Loucy (cell line): ENCODE measurements at regions not wholly inside any gene's neighbourhood (a gene's known extent, or its start where the extent isn't known, plus 50 kb on each side); places are given as distances from the start of the nearest gene placed in this dataset.

Experiments
- H2AFZ ChIP-seq: fragments of 200-600 bp; sonication (generic); 2 replicates; pipeline ENCODE4 v1.6.0; 2016; ENCODE audit warnings: antibody characterized with exemption, mild to moderate bottlenecking, low read length, moderate library complexity
- H3F3A ChIP-seq: fragments of 200-600 bp; 2 replicates; pipeline ENCODE4 v1.6.0; 2016; ENCODE audit warnings: antibody characterized with exemption, low read depth, mild to moderate bottlenecking
- H3K27me3 ChIP-seq: fragments of 200-600 bp; sonication (generic); 2 replicates; pipeline ENCODE4 v1.6.1; 2014; ENCODE audit warnings: low read length, mild to moderate bottlenecking; ENCODE audit not compliant: insufficient read depth, poor library complexity, severe bottlenecking
- H3K36me3 ChIP-seq: fragments of 200-600 bp; sonication (generic); 2 replicates; pipeline ENCODE4 v1.6.1; 2016; ENCODE audit warnings: low read length; ENCODE audit not compliant: insufficient read depth
- H3K4me1 ChIP-seq: fragments of 200-600 bp; sonication (generic); 2 replicates; pipeline ENCODE4 v1.5.1; 2014; ENCODE audit warnings: low read length, mild to moderate bottlenecking; ENCODE audit not compliant: insufficient read depth, poor library complexity, severe bottlenecking
- H3K4me2 ChIP-seq: fragments of 200-600 bp; sonication (generic); 2 replicates; pipeline ENCODE4 v1.6.0; 2014; ENCODE audit warnings: antibody characterized with exemption, low read length, low read depth, mild to moderate bottlenecking; ENCODE audit not compliant: poor library complexity, severe bottlenecking
- H3K4me3 ChIP-seq: fragments of 200-600 bp; sonication (generic); 2 replicates; pipeline ENCODE4 v1.5.1; 2014; ENCODE audit warnings: low read length, mild to moderate bottlenecking, mixed read lengths; ENCODE audit not compliant: poor library complexity, severe bottlenecking
- H3K79me2 ChIP-seq: fragments of 200-600 bp; sonication (generic); 2 replicates; pipeline ENCODE4 v1.6.1; 2014; ENCODE audit warnings: low read length; ENCODE audit not compliant: insufficient read depth
- H3K9ac ChIP-seq: fragments of 200-600 bp; sonication (generic); 2 replicates; pipeline ENCODE4 v1.6.0; 2014; ENCODE audit warnings: mild to moderate bottlenecking, low read depth, low read length, moderate library complexity; ENCODE audit not compliant: poor library complexity, severe bottlenecking
- H3K9me2 ChIP-seq: fragments of 200-600 bp; sonication (generic); replicated peaks from 2 replicates; pipeline ENCODE4 v1.6.1; 2016; ENCODE audit warnings: low read depth, low read length, mixed read lengths
- H3K9me3 ChIP-seq: fragments of 200-600 bp; sonication (generic); 2 replicates; pipeline ENCODE4 v1.6.1; 2014; ENCODE audit warnings: mild to moderate bottlenecking, antibody characterized with exemption, low read length, low read depth; ENCODE audit not compliant: insufficient read depth
- H4K20me1 ChIP-seq: fragments of 200-600 bp; sonication (generic); 2 replicates; pipeline ENCODE4 v1.6.0; 2014; ENCODE audit warnings: antibody characterized with exemption, low read length, mild to moderate bottlenecking; ENCODE audit not compliant: insufficient read depth, poor library complexity, severe bottlenecking
- CTCF ChIP-seq: fragments of 200-600 bp; sonication (generic); conservative IDR thresholded peaks from 2 replicates; pipeline ENCODE4 v1.5.1; 2014; ENCODE audit warnings: mild to moderate bottlenecking, antibody characterized with exemption, low read length
- EZH2phosphoT487 ChIP-seq: fragments of 200-600 bp; IDR thresholded peaks from 2 replicates; pipeline ENCODE4 v1.6.1; 2018; ENCODE audit warnings: antibody characterized with exemption, mild to moderate bottlenecking, moderate library complexity, borderline replicate concordance

GRCh38 chr2:176747506-176747905 is 465.1 kb upstream of the HNRNPA3 start:
- no peaks in the 10 kb centered on the region for H4K20me1 ChIP-seq
- H3K79me2 ChIP-seq: no peaks in the 10 kb centered on the region
- no peak for TF ChIP-seq CTCF
- TF ChIP-seq EZH2phosphoT487: no peak
- H3K9me2 ChIP-seq: no peaks in the 10 kb centered on the region
- H3K36me3 ChIP-seq: no peaks in the 10 kb centered on the region
- H3K9me3 ChIP-seq: no peaks in the 10 kb centered on the region
- no peaks in the 10 kb centered on the region for H3F3A ChIP-seq
- no peaks in the 10 kb centered on the region for H3K27me3 ChIP-seq
- H3K9ac ChIP-seq: no peak overlapping the region
- H3K4me3 ChIP-seq: no peak overlapping the region
- peaks cover 13% of the 10 kb centered on the region for H3K4me1 ChIP-seq
- H3K4me2 ChIP-seq: no peak overlapping the region
- H2AFZ ChIP-seq: no peak overlapping the region

GRCh38 chr2:176747928-176748327 is 464.7 kb upstream of the HNRNPA3 start:
- no peaks in the 10 kb centered on the region for H3K27me3 ChIP-seq
- no peak for TF ChIP-seq EZH2phosphoT487
- TF ChIP-seq CTCF: no peak
- H3K4me2 ChIP-seq: no peak overlapping the region
- peaks cover 13% of the 10 kb centered on the region for H3K4me1 ChIP-seq
- no peak overlapping the region for H3K9ac ChIP-seq
- no peaks in the 10 kb centered on the region for H3K9me3 ChIP-seq
- H3K79me2 ChIP-seq: no peaks in the 10 kb centered on the region
- no peak overlapping the region for H3K4me3 ChIP-seq
- no peaks in the 10 kb centered on the region for H4K20me1 ChIP-seq
- H2AFZ ChIP-seq: no peak overlapping the region
- H3F3A ChIP-seq: no peaks in the 10 kb centered on the region
- H3K9me2 ChIP-seq: no peaks in the 10 kb centered on the region
- no peaks in the 10 kb centered on the region for H3K36me3 ChIP-seq

- TF ChIP-seq EZH2phosphoT487 (no peak), CTCF (no peak)
- H3K4me2 ChIP-seq: no peak overlapping the region
- no peaks in the 10 kb centered on the region for H3F3A ChIP-seq
- H3K79me2 ChIP-seq: no peaks in the 10 kb centered on the region
- no peaks in the 10 kb centered on the region for H3K27me3 ChIP-seq
- no peaks in the 10 kb centered on the region for H3K36me3 ChIP-seq
- H3K4me1 ChIP-seq: peaks cover 13% of the 10 kb centered on the region
- no peak overlapping the region for H2AFZ ChIP-seq
- no peak overlapping the region for H3K9ac ChIP-seq
- H3K9me3 ChIP-seq: no peaks in the 10 kb centered on the region
- H3K4me3 ChIP-seq: no peak overlapping the region
- H4K20me1 ChIP-seq: no peaks in the 10 kb centered on the region
- no peaks in the 10 kb centered on the region for H3K9me2 ChIP-seq
Measured at GRCh38 chr2:176748662-176749061, 463.9 kb upstream of the HNRNPA3 start.
